ELR (cell line): ENCODE measurements at regions not wholly inside any gene's neighbourhood (a gene's known extent, or its start where the extent isn't known, plus 50 kb on each side); places are given as distances from the start of the nearest gene placed in this dataset.

Source experiments
- DNase-seq: peaks from one replicate; pipeline ENCODE4 v3.0.0-alpha.2; 2015; ENCODE audit warnings: low read depth

- peak; percentile 15 for DNase-seq
Observed at GRCh38 chr10:78829565-78829964, 239.2 kb upstream of the ZMIZ1 start.

DNA sequence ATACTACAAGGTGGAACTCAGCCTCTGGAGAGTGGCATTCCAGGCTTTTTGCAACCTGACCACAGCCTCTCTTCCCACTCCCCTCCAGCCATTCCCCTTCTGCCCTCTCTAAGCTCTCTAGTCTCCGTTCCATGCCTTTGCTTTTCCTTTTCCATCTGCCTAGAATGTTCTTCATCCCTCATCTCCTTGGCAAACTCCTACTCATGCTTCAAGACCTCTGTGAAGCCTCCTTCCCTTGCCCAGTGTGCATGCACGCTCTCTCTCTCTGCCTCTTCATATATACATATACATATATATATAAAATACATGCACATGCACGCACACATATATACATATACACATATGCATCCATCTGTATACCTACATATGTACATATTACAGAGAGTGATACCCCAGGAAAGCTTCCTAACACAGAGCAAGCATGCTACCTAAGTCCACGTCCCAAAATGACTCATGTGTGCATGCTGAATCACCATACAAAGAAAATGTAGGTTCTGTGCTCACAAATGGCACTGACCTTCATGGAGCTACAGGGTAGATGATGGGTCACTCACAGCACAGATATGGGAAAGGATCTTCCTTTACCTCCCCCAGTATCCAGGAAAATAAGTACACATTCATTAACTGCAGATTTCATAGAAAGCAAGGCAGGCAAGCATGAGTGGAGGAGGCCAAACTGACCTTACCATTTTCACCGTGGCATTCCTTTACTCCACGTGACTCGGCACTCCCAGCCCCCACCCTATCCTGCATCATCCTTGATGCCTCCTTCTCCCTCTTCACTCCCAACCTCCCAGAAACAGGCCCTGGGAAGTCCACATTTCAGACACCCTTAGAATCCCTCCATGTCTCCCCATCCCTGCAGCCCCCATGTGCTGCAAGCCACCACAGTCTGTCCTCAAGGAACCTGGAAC lies 238.4 kb upstream of the ZMIZ1 start:
- DNase-seq = peak; percentile 63

GRCh38 chr10:78830976-78831375 lies 237.8 kb upstream of the ZMIZ1 start:
- no peak for DNase-seq

- no peak for DNase-seq
Observed at GRCh38 chr10:78831461-78831860, 237.3 kb upstream of the ZMIZ1 start.

DNA sequence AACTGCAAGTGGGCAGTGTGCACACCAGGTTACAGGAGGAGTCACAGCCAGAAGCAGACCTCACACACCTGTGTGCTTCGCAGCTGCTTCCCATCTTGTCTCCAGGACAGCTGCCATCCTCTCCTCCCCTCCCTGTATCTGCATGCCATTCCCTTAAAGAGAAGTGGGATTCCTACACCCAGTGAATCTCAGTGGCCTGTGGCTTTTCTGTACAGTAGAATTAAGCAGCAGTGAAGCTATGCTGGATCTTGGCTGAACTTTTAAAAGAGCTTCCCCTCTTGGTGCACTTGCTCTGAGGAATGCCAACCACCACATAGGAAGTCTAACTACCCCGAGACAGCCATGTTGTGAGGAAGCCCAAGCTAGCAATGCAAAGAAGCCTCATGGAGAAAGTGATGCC lies 236.5 kb upstream of the ZMIZ1 start:
- DNase-seq = no peak

DNA sequence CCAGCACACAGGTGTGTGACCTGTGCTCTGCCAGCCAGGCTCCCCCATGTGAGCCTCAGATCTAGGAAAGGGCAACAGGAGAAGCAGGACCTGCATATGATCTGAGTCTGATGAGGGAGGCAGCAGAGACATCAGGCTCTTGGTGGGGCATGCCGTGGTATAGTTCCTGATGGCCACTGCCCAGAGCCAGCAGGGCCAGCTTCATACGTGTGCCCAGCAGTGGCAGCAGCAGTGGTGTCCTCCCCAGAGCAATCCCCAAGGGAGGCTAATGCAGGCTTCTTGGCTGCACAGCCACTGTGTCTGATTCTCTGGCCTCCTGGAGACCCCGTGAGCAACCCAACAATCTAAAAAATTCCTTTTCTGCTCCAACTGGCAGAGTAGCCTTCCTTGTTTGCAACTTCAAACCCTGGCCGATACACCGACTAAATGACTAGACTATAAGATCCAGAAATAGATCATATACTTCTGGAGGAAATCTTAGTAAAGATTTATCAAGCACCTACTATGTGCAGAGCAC lies 230.6 kb upstream of the ZMIZ1 start:
- DNase-seq = no peak

DNA sequence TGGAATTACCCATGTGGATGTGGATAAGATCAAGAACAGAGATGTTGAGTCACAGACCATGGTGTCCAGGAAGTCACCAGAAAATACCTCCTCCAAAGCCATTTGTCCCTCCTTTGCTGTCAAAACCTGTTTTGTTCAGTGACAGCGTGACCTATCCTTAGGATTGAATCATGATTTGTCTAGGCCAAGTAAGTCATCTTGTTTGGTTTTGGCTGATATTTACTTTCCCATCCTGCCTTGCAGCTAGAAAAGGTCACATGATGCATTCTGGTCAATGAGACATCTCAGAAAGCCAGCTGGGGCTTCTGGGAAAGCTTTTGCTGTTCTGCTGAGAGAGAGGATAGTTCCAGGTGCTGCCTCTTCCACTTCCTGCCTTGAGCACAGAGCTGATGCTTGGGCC lies 225.3 kb upstream of the ZMIZ1 start:
- no peak for DNase-seq

GRCh38 chr10:78844960-78845607 lies 223.7 kb upstream of the ZMIZ1 start:
- no peak for DNase-seq

DNA sequence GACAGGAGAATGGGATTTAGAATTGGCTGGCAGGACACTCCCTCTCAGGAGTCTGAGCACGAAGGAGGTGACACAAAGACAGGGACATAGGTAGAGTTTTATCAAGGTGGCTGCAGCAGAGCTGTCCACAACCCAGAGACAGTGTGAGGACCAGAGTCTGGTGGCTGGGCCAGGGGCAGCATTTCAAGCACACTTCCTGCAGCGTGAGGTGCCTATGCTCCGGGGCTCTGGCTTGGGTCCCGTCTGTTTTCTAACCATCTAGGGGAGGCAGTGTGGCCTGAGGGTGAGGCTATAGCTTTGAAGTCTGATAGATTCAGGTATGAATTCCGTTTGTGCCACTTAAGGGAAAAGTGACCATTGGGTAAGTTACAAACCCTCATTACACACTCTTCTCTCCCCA lies 222.7 kb upstream of the ZMIZ1 start:
- no peak for DNase-seq

GRCh38 chr10:78846760-78847159 lies 222.0 kb upstream of the ZMIZ1 start:
- DNase-seq = no peak

DNA sequence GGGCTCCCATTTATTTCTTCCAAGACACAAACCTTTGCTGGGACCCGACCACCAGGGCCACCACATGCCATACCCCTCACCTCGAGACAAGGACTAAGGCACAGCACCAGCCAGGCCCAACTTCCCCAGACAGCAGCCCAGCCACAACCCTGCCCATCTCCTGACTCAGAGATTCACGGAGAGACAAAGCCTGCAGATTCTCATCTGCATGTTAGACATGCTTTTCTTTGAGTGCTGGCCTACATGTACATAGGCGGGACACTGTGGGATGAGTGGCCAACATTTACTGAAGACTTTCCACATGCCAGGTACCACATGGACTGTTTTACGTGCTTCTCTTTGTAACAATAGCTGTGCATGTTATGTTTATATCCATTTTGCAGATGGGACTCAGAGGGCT lies 221.3 kb upstream of the ZMIZ1 start:
- no peak for DNase-seq

DNA sequence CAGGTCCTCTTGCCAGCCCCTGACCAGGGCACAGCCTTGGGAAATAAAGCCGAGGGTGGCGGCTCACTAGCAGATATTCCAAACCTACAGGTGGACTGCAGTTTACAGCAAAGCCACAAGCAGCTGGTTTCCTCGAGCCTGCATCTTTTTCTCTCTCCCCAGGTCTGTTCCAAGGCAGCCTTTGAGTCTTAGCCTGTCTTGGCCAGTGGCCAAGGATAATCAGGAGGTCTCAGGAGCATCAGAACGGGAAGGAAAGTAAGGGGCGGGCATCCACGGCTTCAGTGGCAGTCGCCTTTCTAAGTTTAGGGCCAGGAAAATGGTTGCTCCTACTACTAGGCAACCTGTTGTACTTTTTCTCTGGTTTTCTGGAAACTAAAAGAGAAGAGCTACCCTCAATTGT lies 219.7 kb upstream of the ZMIZ1 start:
- no peak for DNase-seq

DNA sequence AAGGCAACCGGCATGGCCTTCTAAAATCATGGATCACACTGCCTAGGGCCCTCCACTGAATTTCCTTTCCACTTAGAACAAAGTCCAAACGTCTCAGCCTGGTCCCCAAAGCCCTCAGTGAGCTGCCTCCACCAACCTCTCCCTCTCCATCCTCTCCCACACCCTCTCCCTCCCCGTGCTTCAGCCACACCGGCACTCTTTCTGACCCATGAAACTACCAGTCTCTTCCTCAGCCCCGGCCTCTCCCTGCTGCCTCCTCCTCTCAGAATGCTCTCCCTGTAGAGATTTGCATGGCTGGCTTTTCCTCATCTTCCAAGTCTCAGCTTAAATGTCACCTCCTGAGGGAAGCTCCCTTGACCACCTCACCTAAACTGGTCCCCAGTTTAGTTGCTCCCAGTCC lies 219.0 kb upstream of the ZMIZ1 start:
- DNase-seq = no peak

- no peak for DNase-seq
Observed at GRCh38 chr10:78850644-78851435, 217.9 kb upstream of the ZMIZ1 start.

GRCh38 chr10:78851647-78852046 lies 217.1 kb upstream of the ZMIZ1 start:
- no peak for DNase-seq

- peak; percentile 31 for DNase-seq
Observed at GRCh38 chr10:78852466-78853240, 216.1 kb upstream of the ZMIZ1 start.

DNA sequence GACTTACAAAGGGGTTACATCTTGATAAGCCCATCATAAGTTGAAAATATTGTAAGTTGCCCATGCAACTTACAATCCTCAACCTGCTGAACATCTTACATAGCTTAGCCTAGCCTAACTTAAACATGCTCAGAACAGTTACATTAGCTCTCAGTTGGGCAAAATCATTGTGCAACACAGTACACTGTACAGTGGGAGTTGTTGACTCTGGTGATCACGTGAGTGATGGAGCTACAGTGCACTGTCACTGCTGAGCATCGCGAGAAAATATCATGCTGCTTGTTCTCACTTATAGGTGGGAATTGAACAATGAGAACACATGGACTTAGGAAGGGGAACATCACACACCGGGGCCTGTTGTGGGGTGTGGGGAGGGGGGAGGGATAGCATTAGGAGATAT lies 214.9 kb upstream of the ZMIZ1 start:
- no peak for DNase-seq

- DNase-seq = no peak
Observed at GRCh38 chr10:78856421-78856820, 212.3 kb upstream of the ZMIZ1 start.

- DNase-seq = no peak
Observed at GRCh38 chr10:78857193-78857592, 211.6 kb upstream of the ZMIZ1 start.

- no peak for DNase-seq
Observed at GRCh38 chr10:78859266-78859665, 209.5 kb upstream of the ZMIZ1 start.

GRCh38 chr10:78859769-78860168 lies 209.0 kb upstream of the ZMIZ1 start:
- DNase-seq = no peak
